ENCODE measurements at regions not wholly inside any gene's neighbourhood (a gene's known extent, or its start where the extent isn't known, plus 50 kb on each side); places are given as distances from the start of the nearest gene placed in this dataset.

DNA sequence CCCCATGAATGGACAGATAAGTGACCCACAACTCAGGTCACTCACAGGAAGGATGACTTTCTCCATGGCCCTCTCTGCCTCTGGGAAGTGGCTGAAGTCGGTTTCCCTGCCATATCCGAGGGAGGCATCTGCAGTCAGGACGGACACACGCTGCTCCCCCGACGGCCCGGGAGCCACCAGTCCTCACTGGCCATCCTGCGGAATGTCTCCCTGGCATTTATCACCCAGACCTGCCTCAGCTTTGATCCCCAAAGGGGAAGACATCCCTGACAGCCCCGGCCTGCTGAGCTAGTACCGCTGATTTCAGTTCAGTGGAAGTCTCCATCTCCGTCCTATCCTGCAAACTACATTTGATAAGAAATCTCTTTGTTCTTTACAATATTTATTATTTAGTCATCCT is 339.5 kb upstream of the MKI67 start:
- DNase-seq (ENCODE audit: low read depth, low spot score): no peak

GRCh38 chr10:128466831-128467371 is 340.7 kb upstream of the MKI67 start:
- no peak for DNase-seq (ENCODE audit: low read depth, low spot score)

GRCh38 chr10:128468462-128468861 is 342.2 kb upstream of the MKI67 start:
- DNase-seq (ENCODE audit: low read depth, low spot score): no peak

- no peak for DNase-seq (ENCODE audit: low read depth, low spot score)
These were observed 343.3 kb upstream of the MKI67 start for GRCh38 chr10:128469515-128469914.

DNA sequence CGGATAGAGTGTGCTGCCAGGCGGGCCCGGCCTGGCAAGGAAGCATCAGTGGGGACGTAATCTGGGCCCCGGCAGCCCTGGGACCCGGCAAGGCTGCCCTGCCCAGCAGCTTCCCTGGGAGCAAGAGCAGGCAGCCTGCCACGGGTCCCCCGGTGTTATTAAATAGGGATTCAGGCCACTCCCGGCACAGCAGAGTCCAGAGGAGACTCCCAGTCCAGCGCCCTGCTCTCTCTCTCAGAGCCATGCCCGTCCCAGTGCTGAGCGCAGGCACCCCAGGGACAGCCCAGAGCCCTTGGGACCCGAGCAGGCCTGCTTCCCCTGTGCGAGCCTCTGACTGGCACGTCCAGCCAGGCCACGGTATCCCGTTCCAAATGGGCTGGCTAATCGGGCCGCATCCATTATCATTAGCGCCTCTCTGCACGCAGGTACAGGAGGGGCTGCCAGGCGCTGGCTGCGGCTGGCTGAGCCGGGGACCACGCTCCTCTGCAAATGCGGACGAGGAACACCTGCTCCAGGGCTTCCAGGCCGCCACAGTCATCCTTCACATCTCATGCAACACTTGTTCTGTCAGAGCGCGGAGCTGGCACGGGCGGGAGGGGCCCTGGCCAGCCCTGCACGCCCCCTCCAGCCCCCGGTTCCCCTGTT is 344.2 kb upstream of the MKI67 start:
- DNase-seq (ENCODE audit: low read depth, low spot score): no peak

DNA sequence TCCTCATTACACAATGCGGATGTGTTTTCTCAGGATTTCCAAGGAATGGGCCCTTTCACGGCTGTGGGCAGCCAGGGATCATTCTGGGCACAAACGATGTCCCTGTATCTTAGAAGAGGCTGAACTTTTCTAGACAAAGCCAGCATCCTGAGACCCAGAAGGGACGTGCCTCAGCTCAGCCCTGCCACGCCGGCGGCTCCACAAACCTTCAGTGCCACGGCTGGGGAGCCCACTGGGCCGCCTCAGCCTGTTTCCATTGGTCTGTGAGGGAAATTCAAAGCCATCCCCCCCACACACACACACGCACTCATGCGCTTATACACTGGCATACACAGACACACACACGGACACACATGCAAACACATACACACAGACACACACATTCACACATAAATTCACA is 344.9 kb upstream of the MKI67 start:
- DNase-seq (ENCODE audit: low read depth, low spot score): no peak

DNA sequence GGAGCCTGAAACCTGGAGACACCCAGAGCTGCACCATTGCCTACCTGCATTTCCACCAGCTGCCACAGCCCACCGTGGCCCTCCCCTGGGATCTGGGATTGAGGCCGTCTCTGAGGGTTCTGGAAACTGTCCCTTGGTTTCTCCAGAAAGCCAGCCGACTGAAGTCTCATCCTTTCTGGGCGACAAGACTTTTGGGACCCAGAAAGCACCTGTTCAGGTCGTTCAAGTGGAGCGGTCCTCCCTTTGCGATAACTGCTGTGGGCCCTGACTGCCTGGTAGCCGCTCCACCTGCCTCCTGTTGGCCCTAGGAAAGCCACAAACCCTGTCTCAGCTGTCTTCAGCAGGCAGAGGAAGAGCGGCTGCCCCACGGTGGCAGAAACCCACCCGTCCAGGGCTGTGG is 346.0 kb upstream of the MKI67 start:
- DNase-seq (ENCODE audit: low read depth, low spot score): no peak

- no peak for DNase-seq (ENCODE audit: low read depth, low spot score)
These were observed 347.2 kb upstream of the MKI67 start for GRCh38 chr10:128473396-128473795.

GRCh38 chr10:128473911-128474310 is 347.7 kb upstream of the MKI67 start:
- DNase-seq (ENCODE audit: low read depth, low spot score): no peak

GRCh38 chr10:128474571-128474970 is 348.3 kb upstream of the MKI67 start:
- no peak for DNase-seq (ENCODE audit: low read depth, low spot score)

DNA sequence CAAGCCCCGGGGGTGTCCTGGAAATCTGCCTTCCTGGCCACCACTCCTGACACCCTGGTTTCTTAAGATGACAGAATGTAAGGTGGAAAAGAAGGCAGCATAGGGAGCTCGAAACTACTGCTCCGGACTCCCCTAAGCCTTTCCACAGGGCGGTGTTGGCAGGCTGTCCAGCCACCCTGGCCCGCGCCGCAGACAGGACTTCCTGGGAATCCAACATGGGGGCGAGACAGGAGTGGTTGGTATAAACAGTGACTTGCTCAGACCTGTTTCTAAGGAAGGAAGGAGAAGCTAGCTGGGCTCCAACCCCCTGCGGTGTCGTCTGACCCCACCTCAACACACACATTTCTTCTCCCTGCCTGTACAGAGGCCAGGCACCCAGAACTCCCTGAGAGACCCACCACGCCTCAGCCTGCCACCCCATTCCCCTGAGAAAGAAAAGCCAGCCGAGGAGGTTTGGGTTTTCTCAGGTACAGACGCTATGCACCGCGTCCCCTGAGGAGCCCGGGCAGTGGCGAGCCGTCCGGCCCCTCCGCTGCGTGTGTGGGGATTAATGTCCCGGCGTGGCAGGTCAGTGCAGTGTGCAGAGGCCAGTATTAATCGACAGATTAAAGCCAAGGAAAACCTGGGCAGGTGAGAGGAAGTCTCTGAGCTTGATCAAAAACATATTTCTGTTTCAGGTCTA is 349.6 kb upstream of the MKI67 start:
- DNase-seq (ENCODE audit: low read depth, low spot score): no peak

GRCh38 chr10:128476368-128476725 is 350.1 kb upstream of the MKI67 start:
- no peak for DNase-seq (ENCODE audit: low read depth, low spot score)

DNA sequence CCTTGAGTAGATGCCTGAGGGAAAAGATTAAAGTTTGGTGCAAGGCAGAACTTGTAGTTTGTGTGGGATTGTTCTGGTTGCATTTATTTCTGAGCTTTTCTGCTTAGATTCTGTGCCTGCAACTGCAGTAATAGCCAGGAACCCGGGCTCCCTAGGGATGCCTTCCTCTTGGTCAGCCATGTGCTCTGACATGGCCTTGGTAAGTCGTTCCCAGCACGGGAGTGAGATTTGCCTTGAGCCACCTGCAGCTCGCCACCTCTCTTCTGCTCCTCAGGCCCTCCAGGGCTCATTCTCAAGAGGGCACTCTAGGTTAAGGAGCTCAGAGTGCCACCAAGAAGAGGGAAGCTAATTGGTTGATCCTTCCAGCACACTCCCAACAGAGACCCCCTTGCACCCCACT is 350.6 kb upstream of the MKI67 start:
- no peak for DNase-seq (ENCODE audit: low read depth, low spot score)

DNA sequence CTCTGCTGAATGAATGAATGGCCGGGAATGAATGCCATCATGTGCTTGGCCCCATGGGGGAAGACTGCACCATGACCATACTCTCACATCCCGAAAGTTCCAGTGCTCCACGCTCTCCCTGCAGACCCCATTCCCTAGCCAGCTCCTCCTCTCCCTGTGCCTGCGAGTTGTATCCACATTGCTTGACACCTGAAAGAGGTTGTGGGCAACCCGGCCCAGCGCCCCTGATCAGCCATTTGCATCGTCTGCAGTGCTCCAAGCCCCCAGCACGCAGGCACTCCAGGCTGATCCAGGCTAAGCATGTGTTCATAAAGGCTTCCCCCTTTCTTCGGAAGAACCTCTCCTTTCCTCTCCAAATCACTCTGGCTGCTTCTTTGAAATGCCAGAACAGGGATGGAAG is 354.4 kb upstream of the MKI67 start:
- DNase-seq (ENCODE audit: low read depth, low spot score): no peak

GRCh38 chr10:128481152-128481840 is 355.1 kb upstream of the MKI67 start:
- DNase-seq (ENCODE audit: low read depth, low spot score): no peak

GRCh38 chr10:128482052-128482451 is 355.8 kb upstream of the MKI67 start:
- DNase-seq (ENCODE audit: low read depth, low spot score): no peak

DNA sequence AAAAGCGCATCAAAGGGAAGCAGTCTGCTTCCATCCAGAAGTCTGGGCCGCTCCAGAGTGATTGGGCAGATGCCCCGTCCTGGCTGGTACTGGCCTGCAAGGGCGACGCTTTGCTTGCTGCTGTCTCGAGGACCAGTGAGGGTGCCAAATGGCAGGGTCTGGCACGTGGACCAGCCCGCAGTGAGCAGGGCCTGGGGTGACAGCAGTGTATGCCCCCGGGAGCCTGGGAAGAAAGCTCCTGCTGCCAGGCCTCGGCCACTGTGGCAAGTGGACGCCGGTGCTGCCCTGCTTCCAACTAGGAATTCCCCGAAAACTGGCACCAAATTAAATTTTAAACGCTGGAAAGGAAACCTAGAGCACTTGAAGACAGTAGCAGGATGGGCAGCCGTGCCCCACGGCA is 357.0 kb upstream of the MKI67 start:
- no peak for DNase-seq (ENCODE audit: low read depth, low spot score)

DNA sequence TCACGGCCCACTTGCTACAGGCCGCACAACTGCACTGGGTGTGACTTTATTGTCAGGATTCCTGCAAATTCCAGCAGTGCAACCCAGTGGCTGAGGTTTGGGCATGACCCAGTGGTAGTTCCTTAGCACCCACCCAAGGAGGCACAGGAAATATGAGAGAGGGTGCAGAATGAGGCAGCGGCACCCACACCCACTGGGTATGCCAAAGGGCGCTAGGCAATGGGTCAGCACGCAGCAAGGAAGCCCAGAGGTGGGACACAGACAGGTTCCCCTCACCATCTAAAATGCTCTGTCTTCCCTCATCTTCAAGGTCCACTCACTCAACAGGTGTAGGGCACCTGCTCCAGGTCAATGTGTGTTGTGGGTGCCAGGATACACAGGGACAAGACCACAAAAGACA is 357.8 kb upstream of the MKI67 start:
- DNase-seq (ENCODE audit: low read depth, low spot score): no peak

GRCh38 chr10:128485701-128486235 is 359.5 kb upstream of the MKI67 start:
- DNase-seq (ENCODE audit: low read depth, low spot score): no peak

GRCh38 chr10:128487517-128487916 is 361.3 kb upstream of the MKI67 start:
- DNase-seq (ENCODE audit: low read depth, low spot score): no peak

GRCh38 chr10:128489324-128490247 is 363.4 kb upstream of the MKI67 start:
- no peak for DNase-seq (ENCODE audit: low read depth, low spot score)

DNA sequence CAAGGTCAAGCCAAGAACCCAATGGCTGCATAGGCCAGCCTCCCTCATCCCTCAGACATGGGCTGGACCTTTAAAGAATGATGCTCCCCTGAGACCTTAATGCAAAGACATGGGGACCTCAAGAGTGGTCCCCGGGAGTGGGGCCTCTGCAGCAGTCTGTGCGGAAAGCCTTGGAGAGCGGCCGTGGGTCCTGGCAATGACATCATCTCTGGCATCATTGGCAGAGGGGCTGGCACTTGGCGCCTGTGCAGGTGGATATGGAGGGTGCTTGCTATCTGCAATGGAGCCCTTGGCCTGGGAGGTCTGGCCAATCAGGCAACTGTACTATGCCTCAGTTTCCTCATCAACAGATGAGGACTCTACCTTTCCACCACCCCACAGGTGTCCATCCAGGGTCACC is 365.5 kb upstream of the MKI67 start:
- no peak for DNase-seq (ENCODE audit: low read depth, low spot score)
